Heart right ventricle (tissue), 16 donors: ENCODE measurements at regions not wholly inside any gene's neighbourhood (a gene's known extent, or its start where the extent isn't known, plus 50 kb on each side); places are given as distances from the start of the nearest gene placed in this dataset.

Experiments used
- ATAC-seq, 8 donors: fragments of 200-7000 bp; cut with Tn5 transposase; one replicate each; pipeline ENCODE4 v1.9.1; 2020; ENCODE audit warnings: mild to moderate bottlenecking in 8 of 8, moderate library complexity in 8 of 8, moderate number of reproducible peaks in 1 of 8
- DNase-seq, 2 donors: peaks; one replicate each; pipeline ENCODE4 v3.0.0-alpha.2; 2020
- H3K27ac ChIP-seq, 10 donors: fragments of 200-600 bp; sonication (generic) in 2 of 10; one replicate each; pipeline versions ENCODE4 v1.5.0 to v1.8.0; 2020 to 2022; ENCODE audit warnings: mild to moderate bottlenecking in 3 of 10
- H3K27me3 ChIP-seq, 7 donors: fragments of 200-600 bp; one replicate each; pipeline ENCODE4 v1.8.0; 2021 to 2022; ENCODE audit warnings: mild to moderate bottlenecking in 2 of 7
- H3K36me3 ChIP-seq, 9 donors: fragments of 200-600 bp; sonication (generic) in 1 of 9; one replicate each; pipeline versions ENCODE4 v1.5.0 to v1.8.0; 2020 to 2022; ENCODE audit warnings: mild to moderate bottlenecking in 2 of 9
- H3K4me1 ChIP-seq, 9 donors: fragments of 200-600 bp; sonication (generic) in 1 of 9; one replicate each; pipeline versions ENCODE4 v1.5.0 to v1.8.0; 2020 to 2022; ENCODE audit warnings: mild to moderate bottlenecking in 4 of 9
- H3K4me3 ChIP-seq, 10 donors: fragments of 200-600 bp; sonication (generic) in 2 of 10; one replicate each; pipeline versions ENCODE4 v1.5.0 to v1.8.0; 2020 to 2022; ENCODE audit warnings: mild to moderate bottlenecking in 7 of 10, moderate library complexity in 2 of 10
- H3K9me3 ChIP-seq, 11 donors: fragments of 200-600 bp in 10 of 11; sonication (generic) in 2 of 11; one replicate each; pipeline versions ENCODE4 v1.5.0 to v1.8.0; 2013 to 2022; ENCODE audit warnings: mild to moderate bottlenecking in 2 of 11, control low read depth in 1 of 11, moderate library complexity in 1 of 11
- WGBS, 2 donors: extraction: QIAGEN DNeasy Blood & Tissue Kit; methylation state at CpG; one replicate each; pipeline ENCODE4 v1.1.7; 2013; ENCODE audit warnings: inconsistent platforms in 1 of 2; 5-methylcytosine and 5-hydroxymethylcytosine counted together
- intact Hi-C, 10 donors: fragments of 100-400 bp; cut with DNase I; formaldehyde crosslinking; loops; one replicate each; pipeline versions ENCODE4 v1.11.1 to v1.14.2; 2022
- TF ChIP-seq, protein P1 (sequence below), 9 donors: fragments of 200-600 bp; sonication (generic) in 2 of 9; IDR thresholded peaks; one replicate each; pipeline versions ENCODE4 v1.5.0 to v1.8.0; 2021 to 2022; ENCODE audit warnings: antibody characterized with exemption in 9 of 9, mild to moderate bottlenecking in 5 of 9, moderate library complexity in 1 of 9
- donor health status: Arrhythmogenic right ventricular cardiomyopathy.
- donor health status: ischemic (EF 13 %, LVEDD 7.1; RV severe dilation, severe dysfunction).
- donor health status: healthy with polysubstance abuse.
- donor health status: DM: no; HTN: yes; CAD: no.
- donor health status: DM: no; HTN: no; CAD: no.
- donor health status: ischemic (EF 25% LVEDD 6.9; RV normal size, moderate dysfunction).
- donor health status: ischemic (EF 25% LVEDD 5.7; RV mildly dilated, moderate dysfunction).
- donor health status: healthy.
- donor health status: DM: yes; HTN: yes; CAD: no.
- donor health status: Ischemic cardiomyopathy.
- donor health status: ischemic (EF 35%, LVEDD 5.7; RV mildly dilated, moderate dysfunction).
- donor health status: nonischemic (EF 11% LVEDD 7.7; RV severe dilation, severe dysfunction).
- donor health status: DM: yes; HTN: yes; CAD: no.
- donor health status: PGD.
- donor health status: ischemic (EF 29% LVEDD 5.4; RV normal size, mild dysfunction).
- donor health status: nonischemic (EF 23%, LVEDD 6.1; RV moderate dilation, normal function).

DNA sequence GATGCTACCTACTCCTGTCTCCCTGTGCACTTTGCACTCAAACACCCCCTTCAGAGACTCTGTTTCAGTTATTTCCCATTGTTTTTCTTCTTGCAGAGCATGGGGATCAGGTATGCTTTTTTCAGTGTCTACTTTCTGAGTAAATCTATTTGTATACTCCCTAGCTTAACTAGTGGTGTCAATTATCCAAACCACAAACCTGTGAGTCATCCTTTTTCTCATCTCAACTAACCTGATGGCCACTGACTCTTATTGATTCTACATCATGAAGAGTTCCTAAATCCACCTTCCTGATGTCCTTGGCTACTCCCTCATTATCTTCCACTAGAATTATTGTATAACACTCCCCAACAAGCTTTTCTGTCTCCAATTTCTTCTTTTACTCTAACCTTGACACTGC is 68.0 kb downstream of the DIPK2A start:
- Histone ChIP-seq H3K4me3 (no peak overlapping the region), H3K27ac (no peak overlapping the region), H3K36me3 (no peaks in the 10 kb centered on the region), H3K27me3 (no peaks in the 10 kb centered on the region), H3K4me1 (no peaks in the 10 kb centered on the region), H3K9me3 (no peaks in the 10 kb centered on the region)
- ATAC-seq = no peak
- TF ChIP-seq, protein P1, sequence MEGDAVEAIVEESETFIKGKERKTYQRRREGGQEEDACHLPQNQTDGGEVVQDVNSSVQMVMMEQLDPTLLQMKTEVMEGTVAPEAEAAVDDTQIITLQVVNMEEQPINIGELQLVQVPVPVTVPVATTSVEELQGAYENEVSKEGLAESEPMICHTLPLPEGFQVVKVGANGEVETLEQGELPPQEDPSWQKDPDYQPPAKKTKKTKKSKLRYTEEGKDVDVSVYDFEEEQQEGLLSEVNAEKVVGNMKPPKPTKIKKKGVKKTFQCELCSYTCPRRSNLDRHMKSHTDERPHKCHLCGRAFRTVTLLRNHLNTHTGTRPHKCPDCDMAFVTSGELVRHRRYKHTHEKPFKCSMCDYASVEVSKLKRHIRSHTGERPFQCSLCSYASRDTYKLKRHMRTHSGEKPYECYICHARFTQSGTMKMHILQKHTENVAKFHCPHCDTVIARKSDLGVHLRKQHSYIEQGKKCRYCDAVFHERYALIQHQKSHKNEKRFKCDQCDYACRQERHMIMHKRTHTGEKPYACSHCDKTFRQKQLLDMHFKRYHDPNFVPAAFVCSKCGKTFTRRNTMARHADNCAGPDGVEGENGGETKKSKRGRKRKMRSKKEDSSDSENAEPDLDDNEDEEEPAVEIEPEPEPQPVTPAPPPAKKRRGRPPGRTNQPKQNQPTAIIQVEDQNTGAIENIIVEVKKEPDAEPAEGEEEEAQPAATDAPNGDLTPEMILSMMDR (IDR thresholded peaks at IDR 0.05) = no peak
- intact Hi-C loops = no loop called here
- DNase-seq = no peak

DNA sequence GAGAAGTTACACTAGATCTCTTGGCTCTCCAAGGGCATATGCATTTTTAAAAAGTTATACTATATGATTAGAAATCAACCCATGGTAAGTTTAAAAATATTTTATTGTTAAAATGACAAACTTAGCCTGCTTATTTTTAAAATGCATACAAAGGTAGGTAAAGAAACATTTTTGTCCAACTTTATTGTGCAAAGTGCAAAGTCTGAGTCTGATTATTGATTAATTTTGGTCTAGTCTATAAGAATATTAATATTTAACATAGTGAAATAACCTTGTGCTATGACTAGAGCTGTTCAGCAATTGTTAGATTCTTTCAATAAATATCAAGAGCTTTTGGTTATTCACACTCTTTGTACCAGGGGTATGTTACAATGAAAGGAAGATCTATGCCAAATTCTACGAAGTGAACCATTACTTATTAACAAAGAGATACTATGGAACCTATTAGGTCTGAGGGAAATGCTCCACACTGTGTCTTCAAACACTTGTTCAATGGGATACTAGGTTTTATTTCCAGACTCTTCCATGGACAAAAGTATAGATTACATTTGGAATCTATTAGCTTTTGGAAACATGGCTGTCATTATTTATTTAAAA is 70.4 kb downstream of the DIPK2A start:
- Histone ChIP-seq H3K27me3 (no peaks in the 10 kb centered on the region), H3K4me1 (no peaks in the 10 kb centered on the region), H3K9me3 (no peaks in the 10 kb centered on the region), H3K36me3 (no peaks in the 10 kb centered on the region), H3K4me3 (no peak overlapping the region), H3K27ac (no peak overlapping the region)
- intact Hi-C loops = no loop called here
- TF ChIP-seq, protein P1 (IDR thresholded peaks at IDR 0.05) = no peak
- 90 to 95% methylated on average over 1 of the region's 1 CpG for WGBS, 2 donors
- DNase-seq (no peak), ATAC-seq (no peak)

DNA sequence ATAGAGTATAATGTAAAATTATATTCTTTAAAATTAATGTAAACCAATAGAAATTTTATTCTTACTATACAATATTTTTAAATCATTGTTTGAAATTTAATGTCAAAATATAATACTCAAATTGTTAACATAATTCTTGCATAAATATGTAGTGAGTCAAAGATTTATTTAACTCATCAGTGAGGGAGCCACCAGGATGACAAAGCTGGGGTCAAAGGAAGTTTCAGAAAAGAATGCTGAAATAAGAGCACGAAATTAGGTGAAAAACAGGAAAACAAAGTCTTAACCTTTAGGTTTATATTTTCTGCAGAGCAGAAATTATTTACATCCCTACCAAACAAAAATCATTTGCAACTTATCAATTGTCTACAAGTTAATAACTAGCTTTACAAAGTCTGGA is 74.1 kb downstream of the DIPK2A start:
- no peak for DNase-seq
- 61 to 70% methylated on average over 1 of the region's 1 CpG for WGBS, 2 donors

DNA sequence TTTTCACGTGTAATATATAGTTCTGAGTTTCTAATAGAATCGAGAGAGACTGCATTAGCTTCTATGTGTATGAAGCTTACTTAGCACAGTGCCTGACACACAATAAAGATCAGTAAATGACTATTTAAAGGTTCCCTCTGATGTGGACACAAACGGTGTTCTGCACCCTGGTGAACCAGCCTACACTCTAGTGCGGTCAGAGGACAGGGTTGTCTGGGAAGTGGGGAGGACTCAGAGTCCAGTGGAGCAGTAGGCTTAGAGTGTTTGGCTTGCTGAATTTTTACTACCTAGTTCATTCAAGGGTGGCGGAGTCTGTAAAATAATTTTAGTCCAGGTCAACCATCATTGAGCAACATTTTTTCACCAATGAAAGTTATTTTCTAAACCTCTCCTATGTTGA is 77.8 kb downstream of the DIPK2A start:
- Histone ChIP-seq H3K4me1 (no peaks in the 10 kb centered on the region), H3K4me3 (no peak overlapping the region), H3K36me3 (no peaks in the 10 kb centered on the region), H3K27ac (no peak overlapping the region), H3K9me3 (no peaks in the 10 kb centered on the region), H3K27me3 (no peaks in the 10 kb centered on the region)
- ATAC-seq (no peak), DNase-seq (no peak)
- WGBS, 2 donors = 89 to 93% methylated on average over 5 of the region's 5 CpGs
- intact Hi-C loops = no loop called here
- TF ChIP-seq, protein P1 (IDR thresholded peaks at IDR 0.05) = no peak

More for the DNA sequence above, 74.1 kb downstream of the DIPK2A start:
- Histone ChIP-seq H3K9me3 (no peaks in the 10 kb centered on the region), H3K4me1 (no peaks in the 10 kb centered on the region), H3K27me3 (no peaks in the 10 kb centered on the region), H3K4me3 (no peak overlapping the region), H3K27ac (no peak overlapping the region), H3K36me3 (no peaks in the 10 kb centered on the region)
- no peak for ATAC-seq
- intact Hi-C loops = no loop called here
- TF ChIP-seq, protein P1 (IDR thresholded peaks at IDR 0.05) = no peak
